Endothelial cell of umbilical vein (primary cell): ENCODE measurements at regions not wholly inside any gene's neighbourhood (a gene's known extent, or its start where the extent isn't known, plus 50 kb on each side); places are given as distances from the start of the nearest gene placed in this dataset.

Experiments
- EZH2 ChIP-seq: IDR thresholded peaks from 2 replicates; pipeline ENCODE4 v1.6.1; 2012; ENCODE audit warnings: borderline replicate concordance, low read depth, mild to moderate bottlenecking, moderate library complexity, low read length, inconsistent platforms; ENCODE audit not compliant: severe bottlenecking
- TF ChIP-seq, protein P1 (sequence below), 2 donors: IDR thresholded peaks; 1 replicate in 1 of 2; 2 replicates in 1 of 2; pipeline ENCODE4 v1.5.1; 2011; ENCODE audit warnings: low read length in 2 of 2, mild to moderate bottlenecking in 2 of 2, moderate library complexity in 2 of 2, control low read depth in 1 of 2, inconsistent platforms in 1 of 2, low read depth in 1 of 2; ENCODE audit not compliant: insufficient read depth in 1 of 2; ENCODE audit errors: extremely low read depth in 1 of 2

DNA sequence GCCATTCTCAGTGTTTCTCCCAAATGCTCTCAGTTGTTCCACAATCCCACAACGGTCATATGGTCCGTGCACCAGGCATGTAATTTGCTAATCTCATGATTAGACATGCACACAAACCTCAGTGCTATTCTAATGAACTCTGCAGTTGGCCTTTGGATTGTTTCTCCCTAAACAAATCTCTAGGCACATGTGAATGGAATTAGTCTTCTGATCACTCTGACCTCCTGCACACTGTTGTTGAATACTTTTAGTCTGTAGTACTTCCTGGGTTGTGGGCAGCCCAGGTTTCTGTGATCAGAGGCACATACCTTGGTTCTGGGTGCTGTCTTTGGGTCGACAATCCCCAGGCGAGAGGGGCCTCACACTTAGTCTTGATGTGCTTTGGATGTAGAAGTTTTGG lies 498.7 kb upstream of the SPRED2 start:
- TF ChIP-seq, protein P1, sequence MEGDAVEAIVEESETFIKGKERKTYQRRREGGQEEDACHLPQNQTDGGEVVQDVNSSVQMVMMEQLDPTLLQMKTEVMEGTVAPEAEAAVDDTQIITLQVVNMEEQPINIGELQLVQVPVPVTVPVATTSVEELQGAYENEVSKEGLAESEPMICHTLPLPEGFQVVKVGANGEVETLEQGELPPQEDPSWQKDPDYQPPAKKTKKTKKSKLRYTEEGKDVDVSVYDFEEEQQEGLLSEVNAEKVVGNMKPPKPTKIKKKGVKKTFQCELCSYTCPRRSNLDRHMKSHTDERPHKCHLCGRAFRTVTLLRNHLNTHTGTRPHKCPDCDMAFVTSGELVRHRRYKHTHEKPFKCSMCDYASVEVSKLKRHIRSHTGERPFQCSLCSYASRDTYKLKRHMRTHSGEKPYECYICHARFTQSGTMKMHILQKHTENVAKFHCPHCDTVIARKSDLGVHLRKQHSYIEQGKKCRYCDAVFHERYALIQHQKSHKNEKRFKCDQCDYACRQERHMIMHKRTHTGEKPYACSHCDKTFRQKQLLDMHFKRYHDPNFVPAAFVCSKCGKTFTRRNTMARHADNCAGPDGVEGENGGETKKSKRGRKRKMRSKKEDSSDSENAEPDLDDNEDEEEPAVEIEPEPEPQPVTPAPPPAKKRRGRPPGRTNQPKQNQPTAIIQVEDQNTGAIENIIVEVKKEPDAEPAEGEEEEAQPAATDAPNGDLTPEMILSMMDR (IDR thresholded peaks at IDR 0.05; ENCODE audit: extremely low read depth in 1 of 2, insufficient read depth in 1 of 2, low read depth in 1 of 2, low read length in 2 of 2): no peak
- no peak for TF ChIP-seq EZH2
